DOHH2 (cell line): ENCODE measurements at regions not wholly inside any gene's neighbourhood (a gene's known extent, or its start where the extent isn't known, plus 50 kb on each side); places are given as distances from the start of the nearest gene placed in this dataset.

Source experiments
- EZH2phosphoT487 ChIP-seq: fragments of 200-600 bp; sonication (generic); IDR thresholded peaks from 2 replicates; pipeline ENCODE4 v1.6.1; 2017; ENCODE audit warnings: borderline replicate concordance, mild to moderate bottlenecking, antibody characterized with exemption, low read length, moderate library complexity, mixed read lengths
- TF ChIP-seq, protein P1 (sequence below): fragments of 200-600 bp; sonication (generic); IDR thresholded peaks from one replicate; pipeline ENCODE4 v1.5.1; 2014; ENCODE audit warnings: antibody characterized with exemption, mild to moderate bottlenecking, low read depth, low read length; ENCODE audit not compliant: poor library complexity, severe bottlenecking

- TF ChIP-seq, protein P1, sequence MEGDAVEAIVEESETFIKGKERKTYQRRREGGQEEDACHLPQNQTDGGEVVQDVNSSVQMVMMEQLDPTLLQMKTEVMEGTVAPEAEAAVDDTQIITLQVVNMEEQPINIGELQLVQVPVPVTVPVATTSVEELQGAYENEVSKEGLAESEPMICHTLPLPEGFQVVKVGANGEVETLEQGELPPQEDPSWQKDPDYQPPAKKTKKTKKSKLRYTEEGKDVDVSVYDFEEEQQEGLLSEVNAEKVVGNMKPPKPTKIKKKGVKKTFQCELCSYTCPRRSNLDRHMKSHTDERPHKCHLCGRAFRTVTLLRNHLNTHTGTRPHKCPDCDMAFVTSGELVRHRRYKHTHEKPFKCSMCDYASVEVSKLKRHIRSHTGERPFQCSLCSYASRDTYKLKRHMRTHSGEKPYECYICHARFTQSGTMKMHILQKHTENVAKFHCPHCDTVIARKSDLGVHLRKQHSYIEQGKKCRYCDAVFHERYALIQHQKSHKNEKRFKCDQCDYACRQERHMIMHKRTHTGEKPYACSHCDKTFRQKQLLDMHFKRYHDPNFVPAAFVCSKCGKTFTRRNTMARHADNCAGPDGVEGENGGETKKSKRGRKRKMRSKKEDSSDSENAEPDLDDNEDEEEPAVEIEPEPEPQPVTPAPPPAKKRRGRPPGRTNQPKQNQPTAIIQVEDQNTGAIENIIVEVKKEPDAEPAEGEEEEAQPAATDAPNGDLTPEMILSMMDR: no peak
- TF ChIP-seq EZH2phosphoT487: no peak
Measured at GRCh38 chr2:40512256-40512655, 60.4 kb upstream of the SLC8A1 start.
